Thymus (tissue), 11 donors: ENCODE measurements at regions not wholly inside any gene's neighbourhood (a gene's known extent, or its start where the extent isn't known, plus 50 kb on each side); places are given as distances from the start of the nearest gene placed in this dataset.

Source experiments
- DNase-seq, 9 donors: peaks; one replicate each; pipeline ENCODE4 v3.0.0-alpha.2; 2013; ENCODE audit warnings: low spot score in 9 of 9, low read depth in 6 of 9, missing footprints in 1 of 9
- H3K27ac ChIP-seq, 2 donors: one replicate each; pipeline ENCODE4 v1.5.1; 2013; ENCODE audit warnings: control low read depth in 1 of 2, low read depth in 1 of 2, low read length in 1 of 2, mild to moderate bottlenecking in 1 of 2, moderate library complexity in 1 of 2
- H3K27me3 ChIP-seq, 2 donors: one replicate each; pipeline ENCODE4 v1.5.1; 2013; ENCODE audit warnings: low read length in 1 of 2; ENCODE audit not compliant: control insufficient read depth in 2 of 2, insufficient read depth in 1 of 2
- H3K36me3 ChIP-seq, 2 donors: one replicate each; pipeline ENCODE4 v1.5.1; 2013; ENCODE audit warnings: low read length in 1 of 2, mild to moderate bottlenecking in 1 of 2, moderate library complexity in 1 of 2; ENCODE audit not compliant: control insufficient read depth in 2 of 2, insufficient read depth in 2 of 2
- H3K4me1 ChIP-seq, 2 donors: one replicate each; pipeline ENCODE4 v1.5.1; 2013; ENCODE audit warnings: low read length in 2 of 2; ENCODE audit not compliant: control insufficient read depth in 2 of 2, insufficient read depth in 2 of 2
- H3K4me3 ChIP-seq, 2 donors: one replicate each; pipeline ENCODE4 v1.5.1; 2013; ENCODE audit warnings: low read length in 2 of 2, control low read depth in 1 of 2, mild to moderate bottlenecking in 1 of 2
- H3K9me3 ChIP-seq, 2 donors: one replicate each; pipeline ENCODE4 v1.5.1; 2013; ENCODE audit warnings: low read length in 1 of 2, mild to moderate bottlenecking in 1 of 2; ENCODE audit not compliant: control insufficient read depth in 2 of 2, insufficient read depth in 1 of 2
- WGBS: extraction: QIAGEN DNeasy Blood & Tissue Kit; methylation state at CpG from one replicate; pipeline ENCODE4 v1.1.7; 2013; 5-methylcytosine and 5-hydroxymethylcytosine counted together
- donor health status: healthy.

DNA sequence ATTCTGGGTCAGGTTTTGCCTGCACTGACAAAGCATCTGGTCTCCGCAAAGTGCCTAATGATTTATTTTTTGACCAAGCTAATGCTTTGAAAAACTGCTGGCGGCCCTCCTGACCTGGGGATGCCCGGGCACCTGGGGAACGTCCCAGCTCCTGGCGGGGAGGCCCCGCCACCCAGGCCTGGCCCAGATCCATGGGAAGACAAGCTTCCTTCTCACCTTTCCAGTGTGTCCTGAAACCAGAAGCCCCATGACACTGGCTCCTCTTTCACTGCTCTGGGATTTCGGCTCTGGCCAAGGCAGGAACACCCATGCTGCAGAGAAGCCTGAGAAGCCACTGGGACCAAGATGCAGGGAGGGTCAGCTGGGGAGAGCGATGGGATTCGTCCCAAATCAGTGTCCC, 144.1 kb downstream of the SEC61B start:
- Histone ChIP-seq H3K9me3 (no peaks in the 10 kb centered on the region), H3K4me3 (no peak overlapping the region), H3K36me3 (no peaks in the 10 kb centered on the region), H3K27me3 (peaks cover 0 to 39% of the 10 kb centered on the region in 2 donors), H3K4me1 (peaks cover 0 to 18% of the 10 kb centered on the region in 2 donors), H3K27ac (no peak overlapping the region)
- no peak for DNase-seq
- 86% methylated on average over 9 of the region's 9 CpGs for WGBS

DNA sequence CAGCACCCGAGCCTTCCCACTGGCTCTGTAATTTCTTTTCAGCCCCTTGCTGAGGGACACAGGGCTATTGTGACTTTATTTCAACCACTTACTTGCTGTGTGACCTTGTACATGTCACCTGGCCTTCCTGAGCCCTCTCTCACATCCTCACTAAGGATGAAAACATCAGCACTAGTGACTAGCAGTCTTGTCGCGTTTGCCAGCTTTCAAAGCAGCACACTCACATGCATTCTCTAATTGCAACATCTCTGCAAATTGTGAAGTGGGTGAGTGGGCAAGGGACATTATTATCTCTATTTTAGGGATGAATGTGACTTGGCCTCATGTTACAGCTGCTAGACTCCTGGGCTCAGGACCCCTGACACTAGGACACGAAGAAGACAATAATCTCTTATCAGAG, 144.5 kb downstream of the SEC61B start:
- no peaks in the 10 kb centered on the region for H3K36me3 ChIP-seq
- 93% methylated on average over 4 of the region's 4 CpGs for WGBS

DNA sequence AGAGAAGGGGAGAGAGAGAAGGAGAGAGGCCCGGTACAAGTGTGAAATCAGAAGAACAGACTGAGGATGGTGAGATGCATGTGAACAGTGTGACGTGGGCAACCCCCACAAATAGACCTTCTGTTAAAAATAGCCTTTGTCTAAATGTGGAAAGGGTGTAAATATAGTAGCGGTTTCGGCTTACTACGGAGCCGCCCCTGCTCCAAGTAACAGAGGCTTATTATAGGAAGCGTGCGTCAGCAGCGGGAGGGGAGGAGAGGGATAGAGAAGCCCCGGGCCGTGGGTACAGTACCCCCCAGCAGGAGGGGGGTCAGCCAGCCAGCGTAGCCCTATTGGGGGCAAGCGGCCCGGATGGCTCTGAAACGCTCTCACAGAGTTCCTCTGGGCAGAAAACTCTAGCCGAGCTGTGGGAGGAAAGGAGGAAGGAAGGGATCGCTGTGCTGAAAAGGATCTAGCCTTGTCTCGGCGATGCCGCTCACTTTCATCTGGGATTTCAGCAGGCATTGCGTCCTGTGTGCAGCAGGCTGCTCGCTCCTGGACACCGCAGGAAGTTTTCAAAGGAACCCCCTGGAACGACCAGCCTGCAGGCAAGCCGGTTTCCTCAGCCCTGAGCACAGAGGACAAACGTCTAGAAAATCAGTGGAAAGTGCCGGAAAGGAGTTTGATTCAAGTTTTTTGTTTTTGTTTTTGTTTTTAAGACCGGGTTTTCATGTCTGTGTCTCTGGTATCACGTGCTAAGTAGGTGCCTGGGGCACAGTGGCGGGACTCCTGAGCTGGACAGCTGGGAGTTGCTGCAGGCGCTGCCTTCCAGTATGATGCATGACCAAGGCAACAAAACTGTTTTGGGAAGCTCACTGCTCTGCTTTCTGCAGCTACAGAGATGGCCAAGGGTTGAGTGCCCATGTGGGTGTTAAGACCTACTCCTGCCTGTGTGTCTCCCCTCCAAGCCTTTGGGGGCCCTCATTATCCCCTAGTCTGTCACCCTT, 146.6 kb downstream of the SEC61B start:
- peak in 2 of 9 donors; percentile 12 to 19 for DNase-seq
- H3K4me1 ChIP-seq, result peaks cover 0 to 11% of the 10 kb centered on the region in 2 donors
- WGBS, result 13% methylated on average over 31 of the region's 31 CpGs
- no peak overlapping the region for H3K27ac ChIP-seq
- no peaks in the 10 kb centered on the region for H3K9me3 ChIP-seq
- peaks cover 0 to 30% of the 10 kb centered on the region in 2 donors for H3K27me3 ChIP-seq
- peak overlapping the region; percentile 15 for H3K4me3 ChIP-seq
- no peaks in the 10 kb centered on the region for H3K36me3 ChIP-seq

More for the DNA sequence above, 144.5 kb downstream of the SEC61B start:
- Histone ChIP-seq H3K9me3 (no peaks in the 10 kb centered on the region), H3K4me3 (no peak overlapping the region), H3K4me1 (peaks cover 0 to 18% of the 10 kb centered on the region in 2 donors), H3K27me3 (peaks cover 0 to 34% of the 10 kb centered on the region in 2 donors), H3K27ac (no peak overlapping the region)
- no peak for DNase-seq

DNA sequence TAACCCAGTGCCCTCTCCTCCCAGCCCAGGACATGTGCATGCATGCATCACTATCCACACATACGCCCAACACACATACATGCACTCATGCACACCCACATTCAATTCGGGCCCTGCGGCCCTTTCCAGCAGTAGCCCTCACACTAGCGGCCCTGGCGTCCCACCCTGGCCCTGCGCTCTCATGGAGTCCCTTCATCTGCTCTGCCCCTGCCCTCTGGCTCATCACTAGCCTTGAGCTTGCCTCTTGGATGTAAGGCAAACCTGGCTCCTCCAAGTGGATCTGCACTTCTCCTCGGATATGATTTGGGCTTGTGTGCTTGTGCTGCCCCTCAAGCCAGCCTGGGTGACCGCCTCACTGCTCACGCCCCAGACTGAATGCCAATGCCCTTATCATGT, 147.2 kb downstream of the SEC61B start:
- no peak overlapping the region for H3K4me3 ChIP-seq
- H3K36me3 ChIP-seq, result no peaks in the 10 kb centered on the region
- H3K27me3 ChIP-seq, result peaks cover 0 to 30% of the 10 kb centered on the region in 2 donors
- H3K4me1 ChIP-seq, result peaks cover 0 to 11% of the 10 kb centered on the region in 2 donors
- H3K27ac ChIP-seq, result no peak overlapping the region
- 96% methylated on average over 9 of the region's 9 CpGs for WGBS
- no peaks in the 10 kb centered on the region for H3K9me3 ChIP-seq
- no peak for DNase-seq

DNA sequence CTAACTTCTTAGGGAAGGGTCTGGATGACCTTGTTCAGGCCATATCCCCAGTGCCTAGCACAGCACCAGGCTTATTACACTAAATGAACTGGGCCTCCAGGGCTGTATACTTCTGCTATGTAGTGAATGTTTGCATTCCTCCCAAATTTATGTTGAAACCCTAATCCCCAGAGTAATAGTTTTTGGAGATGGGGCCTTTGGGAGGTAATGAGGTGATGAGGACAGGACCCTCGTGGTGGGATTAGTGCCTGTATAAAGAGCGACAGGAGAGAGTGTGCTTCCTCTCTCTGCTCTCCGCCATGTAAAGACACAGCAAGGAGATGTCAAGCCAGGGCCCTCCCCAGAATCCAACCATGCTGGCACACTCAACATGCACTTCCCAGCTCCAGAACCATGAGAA, 148.3 kb downstream of the SEC61B start:
- peaks cover 0 to 11% of the 10 kb centered on the region in 2 donors for H3K4me1 ChIP-seq
- no peaks in the 10 kb centered on the region for H3K36me3 ChIP-seq
- H3K27me3 ChIP-seq, result peaks cover 0 to 30% of the 10 kb centered on the region in 2 donors
- no peak overlapping the region for H3K27ac ChIP-seq
- no peaks in the 10 kb centered on the region for H3K9me3 ChIP-seq
- WGBS, result 98% methylated on average over 3 of the region's 3 CpGs
- no peak overlapping the region for H3K4me3 ChIP-seq
- no peak for DNase-seq

DNA sequence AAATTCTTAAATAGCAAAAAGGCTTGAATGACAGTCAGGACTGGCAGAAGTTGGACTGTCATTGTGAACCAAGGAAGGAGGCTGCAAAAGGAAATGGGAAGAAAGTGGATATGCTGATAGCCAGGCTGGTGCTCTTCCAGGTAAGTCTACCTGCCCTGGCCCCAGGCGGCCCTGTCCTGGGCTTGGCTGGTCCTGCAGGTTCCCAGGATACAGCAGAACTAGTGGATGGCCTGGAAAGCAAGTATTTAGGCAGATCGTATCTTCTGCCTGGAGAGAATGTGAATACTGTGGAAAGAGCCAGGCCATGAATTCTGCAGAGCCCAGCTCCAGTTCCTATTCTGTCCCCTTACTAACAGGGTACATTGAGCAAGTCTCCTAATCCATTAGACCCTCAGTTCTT, 149.3 kb downstream of the SEC61B start:
- DNase-seq, result no peak
- Histone ChIP-seq H3K36me3 (no peaks in the 10 kb centered on the region), H3K9me3 (no peaks in the 10 kb centered on the region), H3K4me1 (peaks cover 0 to 11% of the 10 kb centered on the region in 2 donors), H3K27me3 (peaks cover 0 to 31% of the 10 kb centered on the region in 2 donors), H3K27ac (no peak overlapping the region), H3K4me3 (no peak overlapping the region)
- 96% methylated on average over 2 of the region's 2 CpGs for WGBS

DNA sequence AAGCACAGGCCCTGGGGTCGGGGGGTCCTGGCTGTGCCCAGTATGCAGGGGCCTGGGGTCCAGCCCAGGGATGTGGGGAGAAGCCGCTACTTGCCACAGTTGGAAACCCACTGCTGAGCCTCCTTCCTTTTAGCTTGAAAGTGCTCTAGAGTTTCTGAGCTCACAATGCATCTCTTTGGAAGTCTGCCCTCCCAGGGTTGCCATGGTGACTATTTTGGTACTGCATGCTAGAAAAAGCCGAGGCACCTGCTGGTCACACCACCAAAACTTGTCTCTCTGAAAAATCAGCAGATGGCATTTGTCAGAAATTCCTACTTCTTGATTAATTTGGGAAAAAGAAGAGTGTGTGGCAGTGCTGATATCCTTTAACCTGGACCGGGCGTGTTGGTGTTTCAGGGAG, 151.8 kb downstream of the SEC61B start:
- Histone ChIP-seq H3K27ac (no peak overlapping the region), H3K4me1 (no peaks in the 10 kb centered on the region), H3K36me3 (no peaks in the 10 kb centered on the region), H3K4me3 (no peak overlapping the region), H3K9me3 (no peaks in the 10 kb centered on the region), H3K27me3 (peaks cover 0 to 22% of the 10 kb centered on the region in 2 donors)
- WGBS, result 94% methylated on average over 5 of the region's 5 CpGs
- DNase-seq, result no peak

DNA sequence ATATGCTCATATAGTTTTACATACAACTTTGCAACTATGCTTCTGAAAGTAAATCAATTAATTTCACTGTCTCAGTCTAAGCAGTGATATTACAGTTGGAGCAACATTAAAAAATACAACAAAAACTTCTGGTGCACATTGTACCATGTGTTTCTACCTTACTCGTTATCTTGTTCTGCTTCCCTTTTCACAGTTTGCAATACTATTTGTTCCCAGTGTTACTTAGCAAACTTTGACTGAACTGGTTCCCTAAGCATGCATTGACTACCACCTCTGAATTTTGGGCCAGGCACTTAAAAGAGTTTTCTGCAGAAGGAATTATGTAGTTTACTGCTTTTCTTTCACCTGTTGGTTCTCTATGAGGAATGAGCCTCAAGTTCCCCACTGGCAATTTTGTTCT, 152.7 kb downstream of the SEC61B start:
- H3K36me3 ChIP-seq, result no peaks in the 10 kb centered on the region
- no peaks in the 10 kb centered on the region for H3K9me3 ChIP-seq
- 75% methylated on average over 1 of the region's 1 CpG for WGBS
- no peaks in the 10 kb centered on the region for H3K4me1 ChIP-seq
- no peak overlapping the region for H3K27ac ChIP-seq
- H3K4me3 ChIP-seq, result no peak overlapping the region
- H3K27me3 ChIP-seq, result peaks cover 0 to 13% of the 10 kb centered on the region in 2 donors
- no peak for DNase-seq

DNA sequence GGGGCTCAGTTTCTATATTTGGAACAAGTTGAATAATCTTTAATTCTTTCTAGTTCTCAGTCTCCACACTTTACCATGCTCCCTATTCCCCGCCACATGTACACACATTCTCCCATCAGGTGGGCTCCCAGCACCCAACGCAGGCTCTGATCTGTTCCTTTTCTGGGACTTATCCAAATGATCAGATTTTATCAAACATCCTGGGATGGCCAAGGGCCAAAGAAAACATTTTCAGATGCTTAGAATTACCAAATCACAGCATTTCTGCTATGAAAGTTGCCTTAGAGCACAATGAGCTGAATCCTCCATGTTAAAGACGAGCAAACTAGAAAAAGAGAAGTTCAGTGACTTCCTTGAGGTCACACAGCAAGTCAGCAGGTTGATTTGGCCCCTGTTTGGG, 153.4 kb downstream of the SEC61B start:
- no peak overlapping the region for H3K27ac ChIP-seq
- no peaks in the 10 kb centered on the region for H3K36me3 ChIP-seq
- 95% methylated on average over 3 of the region's 3 CpGs for WGBS
- peaks cover 0 to 14% of the 10 kb centered on the region in 2 donors for H3K27me3 ChIP-seq
- no peaks in the 10 kb centered on the region for H3K9me3 ChIP-seq
- no peaks in the 10 kb centered on the region for H3K4me1 ChIP-seq
- no peak overlapping the region for H3K4me3 ChIP-seq
- no peak for DNase-seq
